ENCODE measurements at regions not wholly inside any gene's neighbourhood (a gene's known extent, or its start where the extent isn't known, plus 50 kb on each side); places are given as distances from the start of the nearest gene placed in this dataset.

GRCh38 chr2:65850695-65851094, 418.3 kb upstream of the SPRED2 start:
- no peak overlapping the region for H3K27ac ChIP-seq
- TF ChIP-seq ZFX (IDR thresholded peaks at IDR 0.05; ENCODE audit: borderline replicate concordance) (no peak), CTCF (IDR thresholded peaks at IDR 0.05) (no peak)

- TF ChIP-seq CTCF (IDR thresholded peaks at IDR 0.05) (no peak), ZFX (IDR thresholded peaks at IDR 0.05; ENCODE audit: borderline replicate concordance) (no peak)
Measured at GRCh38 chr2:65846989-65847678, 414.7 kb upstream of the SPRED2 start.

GRCh38 chr2:65845442-65846182, 413.2 kb upstream of the SPRED2 start:
- no peak overlapping the region for H3K27ac ChIP-seq
- TF ChIP-seq ZFX (IDR thresholded peaks at IDR 0.05; ENCODE audit: borderline replicate concordance) (no peak), CTCF (IDR thresholded peaks at IDR 0.05) (no peak)

More at GRCh38 chr2:65846989-65847678, 414.7 kb upstream of the SPRED2 start:
- no peak overlapping the region for H3K27ac ChIP-seq

- TF ChIP-seq CTCF (IDR thresholded peaks at IDR 0.05) (no peak), ZFX (IDR thresholded peaks at IDR 0.05; ENCODE audit: borderline replicate concordance) (no peak)
- no peak overlapping the region for H3K27ac ChIP-seq
Measured at GRCh38 chr2:65842104-65842503, 409.7 kb upstream of the SPRED2 start.

GRCh38 chr2:65835975-65836549, 403.7 kb upstream of the SPRED2 start:
- TF ChIP-seq CTCF (IDR thresholded peaks at IDR 0.05) (no peak), ZFX (IDR thresholded peaks at IDR 0.05; ENCODE audit: borderline replicate concordance) (no peak)
- H3K27ac ChIP-seq, result no peak overlapping the region

- TF ChIP-seq ZFX (IDR thresholded peaks at IDR 0.05; ENCODE audit: borderline replicate concordance), result no peak
- TF ChIP-seq CTCF (IDR thresholded peaks at IDR 0.05), result no peak
- no peak overlapping the region for H3K27ac ChIP-seq
Measured at GRCh38 chr2:65834771-65835475, 402.5 kb upstream of the SPRED2 start.
